ENCODE measurements at regions not wholly inside any gene's neighbourhood (a gene's known extent, or its start where the extent isn't known, plus 50 kb on each side); places are given as distances from the start of the nearest gene placed in this dataset.

GRCh38 chr4:175109933-175110332 is 191.8 kb downstream of the ADAM29 start:
- Histone ChIP-seq H3K36me3 (ENCODE audit: insufficient read depth) (no peaks in the 10 kb centered on the region), H4K20me1 (ENCODE audit: insufficient read depth) (no peaks in the 10 kb centered on the region), H3K4me1 (ENCODE audit: low read depth, poor library complexity, severe bottlenecking) (no peaks in the 10 kb centered on the region), H3K79me2 (ENCODE audit: insufficient read depth, low read depth) (no peaks in the 10 kb centered on the region), H3K4me2 (no peak overlapping the region), H3K9ac (no peak overlapping the region), H3K4me3 (IDR thresholded peaks at IDR 0.05; ENCODE audit: insufficient read depth, low read depth, low read length) (no peak overlapping the region), H3K27me3 (ENCODE audit: insufficient read depth, low read depth) (no peaks in the 10 kb centered on the region), H3K27ac (no peak overlapping the region), H2AFZ (ENCODE audit: low read depth) (no peak overlapping the region)
- TF ChIP-seq CTCF (conservative IDR thresholded peaks at IDR 0.05; ENCODE audit: low read depth, low read length), result no peak

GRCh38 chr4:175125410-175126068 is 207.4 kb downstream of the ADAM29 start:
- Histone ChIP-seq H3K4me1 (ENCODE audit: low read depth, poor library complexity, severe bottlenecking) (peaks cover 4% of the 10 kb centered on the region), H2AFZ (ENCODE audit: low read depth) (no peak overlapping the region), H4K20me1 (ENCODE audit: insufficient read depth) (no peaks in the 10 kb centered on the region), H3K27me3 (ENCODE audit: insufficient read depth, low read depth) (no peaks in the 10 kb centered on the region), H3K79me2 (ENCODE audit: insufficient read depth, low read depth) (no peaks in the 10 kb centered on the region), H3K4me3 (IDR thresholded peaks at IDR 0.05; ENCODE audit: insufficient read depth, low read depth, low read length) (no peak overlapping the region), H3K27ac (no peak overlapping the region), H3K4me2 (no peak overlapping the region), H3K9ac (no peak overlapping the region), H3K36me3 (ENCODE audit: insufficient read depth) (no peaks in the 10 kb centered on the region)
- TF ChIP-seq CTCF (conservative IDR thresholded peaks at IDR 0.05; ENCODE audit: low read depth, low read length), result no peak

- Histone ChIP-seq H3K79me2 (ENCODE audit: insufficient read depth, low read depth) (no peaks in the 10 kb centered on the region), H3K27me3 (ENCODE audit: insufficient read depth, low read depth) (no peaks in the 10 kb centered on the region), H3K9ac (no peak overlapping the region), H4K20me1 (ENCODE audit: insufficient read depth) (no peaks in the 10 kb centered on the region), H3K4me2 (no peak overlapping the region), H3K27ac (no peak overlapping the region), H3K36me3 (ENCODE audit: insufficient read depth) (no peaks in the 10 kb centered on the region), H3K4me1 (ENCODE audit: low read depth, poor library complexity, severe bottlenecking) (peaks cover 4% of the 10 kb centered on the region), H2AFZ (ENCODE audit: low read depth) (no peak overlapping the region), H3K4me3 (IDR thresholded peaks at IDR 0.05; ENCODE audit: insufficient read depth, low read depth, low read length) (no peak overlapping the region)
- TF ChIP-seq CTCF (conservative IDR thresholded peaks at IDR 0.05; ENCODE audit: low read depth, low read length), result no peak
Measured at GRCh38 chr4:175127314-175127713, 209.2 kb downstream of the ADAM29 start.

GRCh38 chr4:175129797-175130196 is 211.6 kb downstream of the ADAM29 start:
- H3K79me2 ChIP-seq (ENCODE audit: insufficient read depth, low read depth), result no peaks in the 10 kb centered on the region
- no peak overlapping the region for H3K27ac ChIP-seq
- H3K4me3 ChIP-seq (IDR thresholded peaks at IDR 0.05; ENCODE audit: insufficient read depth, low read depth, low read length), result no peak overlapping the region
- no peak overlapping the region for H3K9ac ChIP-seq
- H3K4me2 ChIP-seq, result no peak overlapping the region
- no peaks in the 10 kb centered on the region for H3K27me3 ChIP-seq (ENCODE audit: insufficient read depth, low read depth)
- H3K36me3 ChIP-seq (ENCODE audit: insufficient read depth), result no peaks in the 10 kb centered on the region
- no peak for TF ChIP-seq CTCF (conservative IDR thresholded peaks at IDR 0.05; ENCODE audit: low read depth, low read length)
- no peak overlapping the region for H2AFZ ChIP-seq (ENCODE audit: low read depth)
- H4K20me1 ChIP-seq (ENCODE audit: insufficient read depth), result no peaks in the 10 kb centered on the region
- H3K4me1 ChIP-seq (ENCODE audit: low read depth, poor library complexity, severe bottlenecking), result peaks cover 4% of the 10 kb centered on the region

Measured in KMS-11 (cell line).